PFSK-1 (cell line): ENCODE measurements at regions not wholly inside any gene's neighbourhood (a gene's known extent, or its start where the extent isn't known, plus 50 kb on each side); places are given as distances from the start of the nearest gene placed in this dataset.

Experiments used
- REST ChIP-seq, 2 experiments: IDR thresholded peaks; 2 replicates each; pipeline versions ENCODE4 v1.6.1 to v1.8.0; 2011 to 2012; ENCODE audit warnings: low read depth in 2 of 2, low read length in 2 of 2, control low read depth in 1 of 2, inconsistent platforms in 1 of 2, mild to moderate bottlenecking in 1 of 2, moderate library complexity in 1 of 2; ENCODE audit not compliant: insufficient read depth in 1 of 2
- SIN3A ChIP-seq: IDR thresholded peaks from 2 replicates; pipeline ENCODE4 v1.6.1; 2012; ENCODE audit warnings: mild to moderate bottlenecking, low read length, moderate library complexity, borderline replicate concordance; ENCODE audit not compliant: insufficient read depth
- TAF1 ChIP-seq: IDR thresholded peaks from 2 replicates; pipeline ENCODE4 v1.6.1; 2012; ENCODE audit warnings: low read length, control low read depth, borderline replicate concordance; ENCODE audit not compliant: insufficient read depth

- no peak for TF ChIP-seq SIN3A
- TF ChIP-seq REST (IDR thresholded peaks at IDR 0.05; ENCODE audit: insufficient read depth in 1 of 2, low read depth in 2 of 2, low read length in 2 of 2), result no peak
- TF ChIP-seq TAF1, result no peak
Measured at GRCh38 chr2:226677080-226677479, 122.5 kb downstream of the IRS1 start.
